Liver (tissue), 8 donors: ENCODE measurements at regions not wholly inside any gene's neighbourhood (a gene's known extent, or its start where the extent isn't known, plus 50 kb on each side); places are given as distances from the start of the nearest gene placed in this dataset.

ENCODE experiments used
- DNase-seq: peaks from one replicate; pipeline ENCODE4 v3.0.0-alpha.2; 2017; ENCODE audit warnings: low spot score
- H3K27ac ChIP-seq, 2 donors: one replicate each; pipeline ENCODE4 v1.7.0; 2013; ENCODE audit warnings: inconsistent platforms in 2 of 2, low read length in 2 of 2, control low read depth in 1 of 2, low read depth in 1 of 2, mild to moderate bottlenecking in 1 of 2
- H3K27me3 ChIP-seq, 4 donors: one replicate each; pipeline versions ENCODE4 v1.6.1 to v1.7.0; 2013; ENCODE audit warnings: low read length in 3 of 4, inconsistent platforms in 1 of 4, mild to moderate bottlenecking in 1 of 4, moderate library complexity in 1 of 4; ENCODE audit not compliant: control insufficient read depth in 4 of 4, insufficient read depth in 4 of 4
- H3K36me3 ChIP-seq, 4 donors: one replicate each; pipeline versions ENCODE4 v1.6.1 to v1.7.0; 2013; ENCODE audit warnings: low read length in 3 of 4, mild to moderate bottlenecking in 3 of 4, low read depth in 1 of 4, moderate library complexity in 1 of 4; ENCODE audit not compliant: control insufficient read depth in 4 of 4, insufficient read depth in 3 of 4
- H3K4me1 ChIP-seq, 4 donors: one replicate each; pipeline versions ENCODE4 v1.6.1 to v1.7.0; 2013; ENCODE audit warnings: low read length in 3 of 4, mild to moderate bottlenecking in 3 of 4, moderate library complexity in 1 of 4; ENCODE audit not compliant: control insufficient read depth in 4 of 4, insufficient read depth in 4 of 4
- H3K4me3 ChIP-seq, 3 donors: one replicate each; pipeline versions ENCODE4 v1.6.1 to v1.7.0; 2013; ENCODE audit warnings: low read length in 3 of 3, control low read depth in 1 of 3, low read depth in 1 of 3, mild to moderate bottlenecking in 1 of 3
- H3K9ac ChIP-seq, 2 donors: one replicate each; pipeline ENCODE4 v1.7.0; 2013; ENCODE audit warnings: low read length in 2 of 2, mild to moderate bottlenecking in 2 of 2, moderate library complexity in 2 of 2, control low read depth in 1 of 2, low read depth in 1 of 2
- H3K9me3 ChIP-seq, 4 donors: one replicate each; pipeline versions ENCODE4 v1.6.1 to v1.7.0; 2013; ENCODE audit warnings: low read length in 3 of 4; ENCODE audit not compliant: control insufficient read depth in 4 of 4
- EGR1 ChIP-seq, 2 donors: IDR thresholded peaks; 2 replicates each; pipeline ENCODE4 v1.6.1; 2016 to 2018; ENCODE audit warnings: antibody characterized with exemption in 2 of 2, low read depth in 2 of 2
- FOXA1 ChIP-seq: IDR thresholded peaks from 2 replicates; pipeline ENCODE4 v1.6.1; 2016; ENCODE audit warnings: antibody characterized with exemption
- FOXA2 ChIP-seq: IDR thresholded peaks from 2 replicates; pipeline ENCODE4 v1.6.1; 2016; ENCODE audit warnings: antibody characterized with exemption
- GABPA ChIP-seq, 2 donors: IDR thresholded peaks in 1 of 2; conservative IDR thresholded peaks in 1 of 2; 2 replicates each; pipeline ENCODE4 v1.6.1; 2016; ENCODE audit warnings: antibody characterized with exemption in 2 of 2, mild to moderate bottlenecking in 1 of 2, moderate library complexity in 1 of 2
- HNF4A ChIP-seq, 2 donors: conservative IDR thresholded peaks; 2 replicates each; pipeline ENCODE4 v1.6.1; 2016; ENCODE audit warnings: antibody characterized with exemption in 2 of 2, mild to moderate bottlenecking in 2 of 2
- HNF4G ChIP-seq: IDR thresholded peaks from 2 replicates; pipeline ENCODE4 v1.6.1; 2016; ENCODE audit warnings: antibody characterized with exemption
- JUND ChIP-seq, 2 donors: IDR thresholded peaks; 2 replicates each; pipeline ENCODE4 v1.6.1; 2016; ENCODE audit warnings: antibody characterized with exemption in 2 of 2
- NR2F2 ChIP-seq: IDR thresholded peaks from 2 replicates; pipeline ENCODE4 v1.6.1; 2016; ENCODE audit warnings: antibody characterized with exemption
- RAD21 ChIP-seq, 2 donors: IDR thresholded peaks; 2 replicates each; pipeline ENCODE4 v1.6.1; 2016; ENCODE audit warnings: antibody characterized with exemption in 2 of 2, mild to moderate bottlenecking in 2 of 2
- REST ChIP-seq: IDR thresholded peaks from 2 replicates; pipeline ENCODE4 v1.6.1; 2016; ENCODE audit warnings: antibody characterized with exemption, mild to moderate bottlenecking
- RXRA ChIP-seq, 2 donors: IDR thresholded peaks; 2 replicates each; pipeline ENCODE4 v1.6.1; 2017 to 2018; ENCODE audit warnings: antibody characterized with exemption in 2 of 2, mild to moderate bottlenecking in 1 of 2
- SP1 ChIP-seq: IDR thresholded peaks from 2 replicates; pipeline ENCODE4 v1.6.1; 2018; ENCODE audit warnings: antibody characterized with exemption, mild to moderate bottlenecking
- TAF1 ChIP-seq: conservative IDR thresholded peaks from 2 replicates; pipeline ENCODE4 v1.6.1; 2016; ENCODE audit warnings: antibody characterized with exemption, mild to moderate bottlenecking
- YY1 ChIP-seq: IDR thresholded peaks from 2 replicates; pipeline ENCODE4 v1.6.1; 2016; ENCODE audit warnings: antibody characterized with exemption, mild to moderate bottlenecking
- ZBTB33 ChIP-seq: IDR thresholded peaks from 2 replicates; pipeline ENCODE4 v1.6.1; 2016; ENCODE audit warnings: antibody characterized with exemption
- WGBS: extraction: QIAGEN DNeasy Blood & Tissue Kit; methylation state at CpG from one replicate; pipeline ENCODE4 v1.1.7; 2013; 5-methylcytosine and 5-hydroxymethylcytosine counted together
- TF ChIP-seq, protein P1 (sequence below): fragments of 150-350 bp; IDR thresholded peaks from 2 replicates; pipeline ENCODE4 v1.5.1; 2017; ENCODE audit warnings: improper control_type of control experiment, low read depth, low read length; ENCODE audit not compliant: missing input control
- TF ChIP-seq, protein P2 (sequence below): IDR thresholded peaks from 2 replicates; pipeline ENCODE4 v1.6.1; 2016; ENCODE audit warnings: antibody characterized with exemption
- TF ChIP-seq, protein P3 (sequence below): IDR thresholded peaks from 2 replicates; pipeline ENCODE4 v1.6.1; 2016; ENCODE audit warnings: antibody characterized with exemption
- donor health status: healthy.
- donor health status: healthy.
- donor health status: healthy.
- donor health status: healthy.
- donor health status: healthy.

- TF ChIP-seq, protein P1, sequence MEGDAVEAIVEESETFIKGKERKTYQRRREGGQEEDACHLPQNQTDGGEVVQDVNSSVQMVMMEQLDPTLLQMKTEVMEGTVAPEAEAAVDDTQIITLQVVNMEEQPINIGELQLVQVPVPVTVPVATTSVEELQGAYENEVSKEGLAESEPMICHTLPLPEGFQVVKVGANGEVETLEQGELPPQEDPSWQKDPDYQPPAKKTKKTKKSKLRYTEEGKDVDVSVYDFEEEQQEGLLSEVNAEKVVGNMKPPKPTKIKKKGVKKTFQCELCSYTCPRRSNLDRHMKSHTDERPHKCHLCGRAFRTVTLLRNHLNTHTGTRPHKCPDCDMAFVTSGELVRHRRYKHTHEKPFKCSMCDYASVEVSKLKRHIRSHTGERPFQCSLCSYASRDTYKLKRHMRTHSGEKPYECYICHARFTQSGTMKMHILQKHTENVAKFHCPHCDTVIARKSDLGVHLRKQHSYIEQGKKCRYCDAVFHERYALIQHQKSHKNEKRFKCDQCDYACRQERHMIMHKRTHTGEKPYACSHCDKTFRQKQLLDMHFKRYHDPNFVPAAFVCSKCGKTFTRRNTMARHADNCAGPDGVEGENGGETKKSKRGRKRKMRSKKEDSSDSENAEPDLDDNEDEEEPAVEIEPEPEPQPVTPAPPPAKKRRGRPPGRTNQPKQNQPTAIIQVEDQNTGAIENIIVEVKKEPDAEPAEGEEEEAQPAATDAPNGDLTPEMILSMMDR: no peak
These were observed 304.7 kb upstream of the NREP start (continued) for GRCh38 chr5:112061666-112062065.

DNA sequence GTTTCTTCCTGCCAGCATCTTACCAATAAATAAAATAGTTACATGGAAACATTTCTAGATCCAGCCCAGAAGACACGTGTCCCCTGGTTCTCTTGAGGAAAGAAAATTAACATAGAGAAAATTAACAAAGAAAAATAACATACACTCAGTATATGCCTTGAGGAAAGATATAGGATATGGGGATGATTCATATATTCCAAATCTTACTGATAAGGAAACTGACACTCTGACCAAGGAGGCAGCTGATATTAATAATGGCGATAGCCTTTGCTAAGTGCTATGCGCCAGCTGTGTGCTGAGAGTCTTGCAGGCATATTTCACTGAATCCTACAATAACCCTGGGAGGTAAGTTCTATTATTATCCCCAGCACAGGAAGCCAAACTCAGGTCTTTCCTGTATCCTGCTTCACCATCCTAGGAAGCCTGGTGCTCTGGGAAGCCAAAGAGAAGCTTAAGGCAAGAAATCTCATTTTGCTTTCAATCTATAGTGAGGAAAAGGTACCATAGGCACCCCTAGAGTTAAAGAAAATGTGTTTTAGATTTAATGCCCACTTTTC lies 302.7 kb upstream of the NREP start:
- H3K36me3 ChIP-seq: no peaks in the 10 kb centered on the region

More for the DNA sequence above, 302.7 kb upstream of the NREP start:
- H3K9ac ChIP-seq: no peak overlapping the region
- H3K4me3 ChIP-seq: no peak overlapping the region
- H3K9me3 ChIP-seq: peaks cover 0 to 7% (median 0%) of the 10 kb centered on the region in 4 donors
- H3K27ac ChIP-seq: no peak overlapping the region
- H3K4me1 ChIP-seq: no peaks in the 10 kb centered on the region
- TF ChIP-seq FOXA2: no peak
- no peak for TF ChIP-seq EGR1 (IDR thresholded peaks at IDR 0.05; ENCODE audit: low read depth in 2 of 2)
- no peak for TF ChIP-seq RXRA (IDR thresholded peaks at IDR 0.05)
- TF ChIP-seq JUND (IDR thresholded peaks at IDR 0.05): no peak
- TF ChIP-seq SP1: no peak
- no peak for TF ChIP-seq YY1
- TF ChIP-seq TAF1: no peak
- TF ChIP-seq, protein P1: no peak
- TF ChIP-seq NR2F2: no peak
- TF ChIP-seq GABPA (IDR thresholded peaks at IDR 0.05 in 1 of 2, conservative IDR thresholded peaks at IDR 0.05 in 1 of 2): no peak
- TF ChIP-seq, protein P2, sequence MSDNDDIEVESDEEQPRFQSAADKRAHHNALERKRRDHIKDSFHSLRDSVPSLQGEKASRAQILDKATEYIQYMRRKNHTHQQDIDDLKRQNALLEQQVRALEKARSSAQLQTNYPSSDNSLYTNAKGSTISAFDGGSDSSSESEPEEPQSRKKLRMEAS: no peak
- no peak for TF ChIP-seq HNF4A (conservative IDR thresholded peaks at IDR 0.05)
- TF ChIP-seq FOXA1: no peak
- no peak for TF ChIP-seq REST
- no peak for TF ChIP-seq RAD21 (IDR thresholded peaks at IDR 0.05)
- no peak for TF ChIP-seq ZBTB33
- TF ChIP-seq HNF4G: no peak
- TF ChIP-seq, protein P3, sequence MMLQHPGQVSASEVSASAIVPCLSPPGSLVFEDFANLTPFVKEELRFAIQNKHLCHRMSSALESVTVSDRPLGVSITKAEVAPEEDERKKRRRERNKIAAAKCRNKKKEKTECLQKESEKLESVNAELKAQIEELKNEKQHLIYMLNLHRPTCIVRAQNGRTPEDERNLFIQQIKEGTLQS: no peak
- DNase-seq: no peak
- no peaks in the 10 kb centered on the region for H3K27me3 ChIP-seq
- WGBS: 90% methylated on average over 3 of the region's 3 CpGs
